ENCODE measurements at regions not wholly inside any gene's neighbourhood (a gene's known extent, or its start where the extent isn't known, plus 50 kb on each side); places are given as distances from the start of the nearest gene placed in this dataset.

DNA sequence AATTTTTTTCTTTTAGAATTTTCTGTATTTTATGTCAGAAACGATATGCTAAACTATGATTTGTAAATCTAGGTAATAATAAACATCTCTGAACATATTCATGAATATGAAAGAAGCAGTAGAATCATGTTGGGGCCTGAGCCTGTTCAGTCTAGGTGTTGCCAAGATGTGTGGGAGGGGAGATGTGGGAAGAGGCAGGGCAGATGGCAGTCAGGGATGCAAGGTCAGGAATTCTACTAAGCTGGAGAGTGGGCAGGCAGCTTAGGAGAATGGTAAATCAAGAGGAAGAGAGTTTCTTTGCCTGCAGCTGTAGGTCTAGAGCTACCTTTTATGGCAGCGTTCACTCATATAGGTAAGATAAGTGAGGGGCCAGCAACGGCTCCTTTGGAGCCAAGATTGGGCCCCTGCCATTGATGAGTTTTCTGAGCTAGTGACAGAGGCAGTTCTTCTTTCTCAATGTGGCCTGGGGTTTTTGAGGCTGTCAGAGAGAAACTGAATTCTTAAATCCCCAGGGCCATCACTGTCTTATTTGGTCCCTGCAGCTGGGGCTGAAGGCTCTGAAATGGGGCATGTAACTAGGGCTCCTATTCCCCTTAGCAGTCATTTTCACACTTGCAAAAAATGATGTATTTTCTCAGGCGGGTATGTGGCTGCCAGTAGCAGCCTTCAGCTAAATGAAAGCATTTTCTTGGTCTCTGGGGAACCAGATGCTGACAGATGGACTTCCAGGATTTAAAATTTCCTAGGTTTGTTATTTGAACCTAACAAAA lies 232.8 kb downstream of the PIK3C3 start:
- no peak for DNase-seq

GRCh38 chr18:42190643-42191042 lies 235.6 kb downstream of the PIK3C3 start:
- DNase-seq, result no peak

DNA sequence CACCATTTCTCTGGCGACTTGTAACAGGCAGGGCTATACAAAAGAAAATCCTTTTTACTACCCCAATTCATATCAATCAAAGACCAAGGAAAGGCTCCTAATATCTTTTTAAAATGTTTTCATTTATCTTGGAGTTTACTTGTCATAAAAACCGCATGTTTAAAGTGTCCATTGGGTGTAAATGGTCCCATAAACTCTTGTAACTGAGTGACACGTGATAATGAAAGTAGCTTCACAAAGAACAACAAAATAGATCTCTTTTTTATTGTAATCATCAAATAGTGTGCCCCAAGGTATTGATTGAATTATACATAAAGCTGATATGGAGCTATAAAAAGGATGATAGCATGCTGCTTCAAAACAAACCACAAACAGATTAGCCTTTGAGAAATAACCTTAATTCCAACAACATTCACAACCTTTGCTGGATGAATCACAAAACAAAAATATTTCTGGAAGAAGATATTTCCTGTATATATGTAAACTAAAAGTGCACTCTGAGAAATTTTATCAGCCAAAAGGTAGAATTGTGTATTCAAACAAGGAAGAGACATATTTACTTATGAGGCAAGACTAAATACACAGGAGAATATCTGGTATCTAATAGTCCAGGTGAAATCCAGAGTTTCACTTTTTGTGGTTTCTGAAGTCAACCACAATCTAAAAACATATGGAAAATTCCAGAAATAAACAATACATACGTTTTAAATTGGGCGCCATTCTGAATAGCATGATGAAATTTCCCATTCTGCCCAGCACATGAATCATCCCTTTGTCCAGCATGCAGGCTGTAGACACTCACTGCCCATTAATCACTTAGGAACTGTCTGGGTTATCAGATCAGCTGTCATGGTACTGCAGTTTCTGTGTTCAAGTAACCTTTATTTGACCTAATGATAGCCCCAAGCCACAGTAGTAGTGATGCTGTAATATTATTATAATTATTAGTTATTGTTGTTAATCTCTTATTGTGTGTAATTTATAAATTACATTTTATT lies 237.5 kb downstream of the PIK3C3 start:
- no peak for DNase-seq

GRCh38 chr18:42196651-42197050 lies 241.6 kb downstream of the PIK3C3 start:
- no peak for DNase-seq

- DNase-seq, result no peak
These were observed 246.1 kb downstream of the PIK3C3 start for GRCh38 chr18:42201137-42201536.

DNA sequence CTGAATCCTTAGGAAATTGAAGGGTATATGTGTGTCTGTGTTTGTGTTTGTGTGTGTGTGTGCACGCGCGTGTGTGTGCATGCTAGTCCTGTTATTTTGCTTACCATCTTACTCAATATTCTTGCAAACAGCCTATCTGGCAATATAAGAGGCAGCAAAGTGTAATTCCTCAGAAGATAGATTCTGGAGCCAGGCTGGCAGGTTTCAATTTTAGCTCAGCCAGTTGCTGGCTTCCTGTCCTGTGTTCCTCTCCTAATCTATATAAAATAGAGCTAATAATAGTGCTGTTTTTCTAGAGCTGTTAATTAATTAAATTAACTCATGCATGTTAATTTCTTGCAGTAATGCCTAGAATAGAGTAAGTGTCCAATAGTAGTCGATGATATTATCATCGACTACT lies 256.2 kb downstream of the PIK3C3 start:
- no peak for DNase-seq

- no peak for DNase-seq
These were observed 267.5 kb downstream of the PIK3C3 start for GRCh38 chr18:42222557-42222956.

GRCh38 chr18:42228581-42228980 lies 273.5 kb downstream of the PIK3C3 start:
- no peak for DNase-seq

DNA sequence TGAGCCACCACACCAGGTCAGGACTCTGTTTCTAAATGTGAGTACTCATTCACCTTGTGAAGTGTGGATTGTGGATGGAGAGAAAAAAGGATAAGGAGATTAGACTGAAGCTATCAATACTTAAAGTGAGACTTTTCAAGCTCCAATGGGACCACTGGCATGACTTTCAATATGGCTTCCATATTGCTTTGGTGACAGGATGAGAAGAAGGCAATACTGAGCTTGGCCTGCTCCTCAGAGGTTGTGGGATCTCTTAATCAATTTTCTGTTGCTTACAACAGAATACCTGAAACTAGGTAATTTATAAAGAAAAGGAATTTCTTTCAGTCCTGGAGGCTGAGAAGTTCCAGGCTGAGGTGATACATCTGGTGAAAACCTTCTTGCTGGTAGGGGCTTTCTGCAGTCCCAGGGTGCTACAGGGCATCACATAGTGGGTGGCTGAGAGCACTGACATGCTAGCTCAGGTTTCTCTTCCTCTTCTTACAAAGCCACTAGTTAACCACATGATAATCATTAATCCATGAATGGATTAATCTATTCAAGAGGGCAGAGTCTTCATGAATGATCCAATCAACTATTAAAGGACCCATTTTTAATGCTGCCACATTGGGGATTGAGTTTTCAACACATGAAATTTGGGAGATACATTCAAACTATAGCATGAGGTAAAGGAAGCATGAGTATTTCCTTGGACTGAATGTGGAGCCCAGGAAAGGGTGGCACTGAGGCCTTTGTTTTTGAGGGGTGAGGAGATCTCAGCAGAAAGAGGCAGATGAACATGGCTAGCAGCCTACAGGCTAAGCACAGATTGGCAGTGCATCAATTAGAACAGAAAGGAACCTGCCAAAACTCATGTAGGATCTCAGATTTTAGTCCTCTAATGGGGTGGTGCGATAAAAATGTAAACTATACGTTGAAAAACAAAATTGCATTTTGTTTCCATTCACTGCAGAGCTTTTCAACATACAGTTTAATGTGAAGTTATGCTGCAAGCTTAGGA lies 274.5 kb downstream of the PIK3C3 start:
- DNase-seq, result no peak

DNA sequence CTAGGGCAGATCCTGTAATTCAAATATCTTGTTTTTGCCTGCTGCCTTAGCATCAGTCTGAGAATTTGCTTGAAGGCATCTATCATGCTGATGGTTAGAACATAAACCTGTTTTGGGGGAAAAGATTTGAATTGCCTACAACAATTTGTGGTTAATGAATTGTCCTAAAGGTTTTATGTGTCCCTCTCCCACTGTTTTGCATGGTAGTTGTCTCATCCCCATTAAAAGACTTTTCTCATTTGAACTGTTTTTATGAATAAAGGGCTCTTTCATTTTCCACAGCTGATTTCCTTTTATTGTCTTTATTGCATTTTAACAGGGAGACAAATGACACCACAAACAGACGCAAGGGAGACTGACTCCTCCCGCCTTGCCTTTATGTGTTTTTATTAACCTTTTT lies 275.6 kb downstream of the PIK3C3 start:
- DNase-seq, result no peak

DNA sequence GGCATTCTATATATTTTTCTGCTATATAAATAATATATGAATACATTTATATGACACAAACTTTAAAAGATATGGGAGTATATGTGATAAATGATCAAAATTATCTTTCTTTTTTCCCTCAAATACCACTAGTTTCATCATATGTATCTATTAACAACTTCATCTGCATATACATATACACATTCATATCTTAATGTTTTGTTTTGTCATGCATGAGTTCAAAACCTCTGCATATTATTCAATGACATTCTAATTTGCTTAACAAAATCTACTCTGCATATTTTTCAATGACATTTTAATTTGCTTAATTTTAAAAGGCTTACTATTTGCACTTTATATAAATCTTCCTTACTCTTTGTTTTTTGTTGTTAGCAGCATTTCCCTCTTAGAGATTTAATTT lies 276.2 kb downstream of the PIK3C3 start:
- no peak for DNase-seq

DNA sequence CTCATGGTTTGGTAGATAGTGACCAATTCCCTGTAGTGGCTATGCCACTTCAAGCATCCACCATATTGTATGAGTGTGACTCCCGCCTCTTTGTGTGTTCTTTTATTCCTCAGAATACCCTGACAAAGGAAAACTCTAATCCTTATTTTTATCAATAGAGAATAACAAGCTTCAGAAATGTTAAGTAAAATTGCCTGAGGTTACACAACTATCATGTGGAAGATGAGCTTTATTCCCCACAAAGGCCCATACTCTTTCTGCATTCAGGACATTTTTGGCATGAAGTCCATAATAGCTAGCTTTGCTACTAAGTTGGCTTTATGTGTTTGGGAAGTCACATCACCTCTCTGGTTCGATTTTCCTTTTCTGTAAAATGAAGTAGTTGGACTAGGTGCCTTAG lies 276.8 kb downstream of the PIK3C3 start:
- no peak for DNase-seq

- no peak for DNase-seq
These were observed 278.9 kb downstream of the PIK3C3 start for GRCh38 chr18:42233908-42234307.

GRCh38 chr18:42242758-42243157 lies 287.7 kb downstream of the PIK3C3 start:
- no peak for DNase-seq

DNA sequence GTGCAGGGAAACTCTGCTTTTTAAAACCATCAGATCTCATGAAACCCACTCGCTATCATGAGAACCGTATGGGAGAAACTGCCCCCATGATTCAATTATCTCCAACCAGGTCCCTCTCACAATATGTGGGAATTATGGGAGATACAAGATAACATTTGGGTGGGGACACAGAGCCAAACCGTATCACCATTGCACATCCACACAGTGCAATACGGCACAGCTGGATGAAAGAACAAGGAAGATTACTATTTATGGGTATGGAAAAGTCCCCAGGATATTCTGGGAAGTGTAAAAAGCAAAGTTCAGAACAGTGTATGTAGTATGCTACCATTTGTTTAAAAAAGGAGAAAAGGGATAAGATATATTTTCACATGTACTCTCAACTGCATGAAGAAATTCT lies 290.1 kb downstream of the PIK3C3 start:
- DNase-seq, result no peak

DNA sequence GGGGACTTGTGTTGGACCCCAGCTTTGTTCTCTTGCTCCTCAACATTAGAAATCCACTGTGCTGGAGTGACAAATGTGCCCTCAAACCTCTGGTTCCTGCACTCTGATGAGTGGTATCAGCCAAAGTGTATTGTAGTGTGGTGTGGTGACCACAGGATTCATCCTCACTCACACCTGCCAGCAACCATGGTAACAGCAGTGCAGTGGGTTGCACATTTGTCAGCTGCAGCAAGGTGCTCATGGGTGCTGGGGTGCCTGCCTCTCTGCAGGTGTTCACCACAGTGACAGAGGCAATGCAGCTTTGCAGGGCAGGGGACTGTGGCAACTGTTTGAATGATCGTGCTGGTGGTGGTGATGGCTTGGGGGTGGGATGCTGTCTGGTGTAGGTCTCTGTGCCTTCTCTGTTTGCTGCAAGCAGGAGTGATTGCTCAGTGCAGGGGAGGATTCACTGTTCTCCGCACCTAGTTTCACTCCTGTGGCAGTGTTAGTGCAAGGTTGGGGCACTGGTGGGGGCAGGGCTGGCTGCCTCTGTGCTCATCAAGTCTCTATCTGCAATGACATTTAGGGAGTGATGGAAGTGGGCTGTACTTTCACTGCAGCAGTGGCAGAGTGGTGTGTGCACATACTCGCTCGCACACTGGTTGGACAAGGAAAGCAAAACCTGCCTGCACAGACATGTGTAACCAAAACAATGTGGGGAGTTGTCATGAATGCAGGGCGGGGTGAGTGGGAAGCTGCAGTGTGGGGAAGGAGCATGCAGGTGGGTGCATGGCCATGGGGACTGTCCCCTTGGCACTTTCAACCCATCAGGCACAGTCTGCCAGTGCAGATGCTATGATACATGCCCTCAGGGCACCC lies 301.1 kb downstream of the PIK3C3 start:
- DNase-seq, result no peak

DNA sequence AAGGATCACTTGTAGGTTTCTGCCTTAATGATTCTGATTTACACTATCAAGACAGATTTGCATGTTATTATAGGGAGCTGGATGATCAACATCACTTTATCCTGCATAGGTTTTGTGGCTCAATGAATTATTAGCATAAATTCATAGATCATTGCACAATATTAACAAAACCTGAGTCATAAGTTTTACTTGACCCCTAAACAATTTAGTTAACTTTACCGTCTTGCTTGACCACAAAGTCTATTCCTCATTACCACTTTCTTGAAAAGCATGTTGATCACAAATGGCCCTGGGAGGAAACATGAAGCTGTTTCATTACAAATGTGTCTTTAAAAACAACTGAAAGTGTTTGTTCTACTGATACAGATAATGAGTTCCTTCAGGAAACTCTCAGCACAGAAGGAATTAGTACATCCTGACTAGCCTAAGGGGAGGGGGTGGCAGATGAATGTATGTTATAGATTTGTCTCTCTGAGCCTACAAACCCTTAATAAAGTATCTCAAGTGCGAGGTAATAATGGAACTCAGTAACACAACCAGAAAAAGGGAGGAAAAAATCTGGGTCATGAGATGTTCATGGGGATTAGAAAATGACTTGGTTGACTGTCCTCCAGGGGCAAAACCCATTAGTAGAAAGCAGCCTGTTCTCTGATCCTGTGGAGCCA lies 303.4 kb downstream of the PIK3C3 start:
- DNase-seq, result no peak

- no peak for DNase-seq
These were observed 306.7 kb downstream of the PIK3C3 start for GRCh38 chr18:42261731-42262130.

GRCh38 chr18:42264497-42264896 lies 309.5 kb downstream of the PIK3C3 start:
- no peak for DNase-seq

DNA sequence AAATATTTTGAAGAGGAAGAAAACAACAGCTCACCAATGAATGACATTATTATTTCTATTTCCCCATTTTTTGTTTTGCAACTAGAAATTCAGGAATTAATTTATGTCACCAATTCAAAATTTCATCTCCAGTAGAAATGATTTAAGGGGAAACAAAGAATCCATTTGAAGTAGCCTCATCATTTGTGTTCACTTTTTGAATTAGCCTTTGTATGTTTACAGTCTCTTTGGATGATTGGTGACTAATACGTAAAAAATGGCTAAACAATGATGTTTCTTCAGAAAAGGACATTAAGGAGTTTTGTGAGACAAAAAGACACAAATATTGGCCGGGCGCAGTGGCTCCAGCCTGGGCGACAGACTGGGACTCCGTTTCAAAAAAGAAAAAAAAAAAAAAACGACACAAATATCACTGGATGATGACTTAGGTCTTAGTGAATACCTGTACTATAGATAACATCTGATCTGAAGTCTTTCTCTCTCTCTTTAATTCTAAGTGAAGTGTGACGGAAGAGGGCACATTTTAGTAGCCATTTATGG lies 313.2 kb downstream of the PIK3C3 start:
- no peak for DNase-seq

GRCh38 chr18:42268798-42269197 lies 313.8 kb downstream of the PIK3C3 start:
- DNase-seq, result no peak
